ENCODE measurements at regions not wholly inside any gene's neighbourhood (a gene's known extent, or its start where the extent isn't known, plus 50 kb on each side); places are given as distances from the start of the nearest gene placed in this dataset.

- ChIA-PET CTCF (ENCODE audit: partially characterized antibody) (interaction anchor here (0.6 to 1.7 kb wide), 5 partner anchors 15 to 840 kb away, joined by 3 to 5 read pairs (median 3); no protein-coding TSS in a partner anchor), POLR2A (ENCODE audit: partially characterized antibody) (interaction anchor here (1.5 kb wide), 1 partner anchor 18 kb away, joined by 3 read pairs; no protein-coding TSS in a partner anchor)
- H3K23ac ChIP-seq (ENCODE audit: insufficient read length) = no peak overlapping the region
- no peak overlapping the region for H3K4me2 ChIP-seq (ENCODE audit: insufficient read depth in 1 of 2, low read depth in 2 of 2, low read length in 2 of 2)
- no peak overlapping the region for H2BK20ac ChIP-seq (ENCODE audit: low read length)
- no peak overlapping the region for H2BK5ac ChIP-seq (ENCODE audit: low read depth, low read length)
- H2BK120ac ChIP-seq (replicated peaks; ENCODE audit: low read depth, low read length) = no peak overlapping the region
- no peak overlapping the region for H2BK12ac ChIP-seq (ENCODE audit: low read depth, low read length)
- H3K79me2 ChIP-seq (ENCODE audit: control insufficient read depth in 1 of 2, insufficient read depth in 2 of 2, low read length in 2 of 2) = no peaks in the 10 kb centered on the region
- no peaks in the 10 kb centered on the region for H3K23me2 ChIP-seq (ENCODE audit: low read depth, low read length)
- no peak overlapping the region for H3K14ac ChIP-seq (ENCODE audit: insufficient read length)
- H2AFZ ChIP-seq (ENCODE audit: low read length) = no peak overlapping the region
- H4K20me1 ChIP-seq (replicated peaks in 1 of 2; ENCODE audit: control insufficient read depth in 1 of 2, insufficient read depth in 2 of 2, low read length in 2 of 2) = no peaks in the 10 kb centered on the region
- H3K27ac ChIP-seq (ENCODE audit: low read depth, low read length) = no peak overlapping the region
- H3K4ac ChIP-seq (replicated peaks; ENCODE audit: insufficient read length, low read depth, low read length) = no peak overlapping the region
- H3K9me3 ChIP-seq (ENCODE audit: insufficient read depth in 2 of 2, low read depth in 1 of 2, low read length in 1 of 2) = no peaks in the 10 kb centered on the region
- H3K9ac ChIP-seq (replicated peaks in 1 of 4; ENCODE audit: extremely low read depth in 1 of 4, low read depth in 3 of 4, low read length in 3 of 4) = no peak overlapping the region
- no peaks in the 10 kb centered on the region for H3K4me1 ChIP-seq (replicated peaks in 1 of 4; ENCODE audit: control insufficient read depth in 3 of 4, insufficient read depth in 4 of 4, low read length in 3 of 4)
- no peaks in the 10 kb centered on the region for H3K27me3 ChIP-seq (replicated peaks in 1 of 4; ENCODE audit: control insufficient read depth in 3 of 4, extremely low read depth in 1 of 4, insufficient read depth in 3 of 4, low read length in 3 of 4)
- no peak overlapping the region for H4K5ac ChIP-seq (ENCODE audit: insufficient read length, low read depth, low read length)
- no peaks in the 10 kb centered on the region for H3K36me3 ChIP-seq (ENCODE audit: control insufficient read depth in 2 of 4, insufficient read depth in 4 of 4, low read length in 3 of 4)
- TF ChIP-seq POU5F1 (IDR thresholded peaks at IDR 0.05; ENCODE audit: low read depth, low read length) = no peak
- TF ChIP-seq NRF1 (IDR thresholded peaks at IDR 0.05; ENCODE audit: low read depth, low read length) = no peak
- TF ChIP-seq EP300 (IDR thresholded peaks at IDR 0.05; ENCODE audit: borderline replicate concordance in 1 of 2, low read depth in 2 of 2, low read length in 2 of 2) = no peak
- no peak for TF ChIP-seq FOSL1 (IDR thresholded peaks at IDR 0.05; ENCODE audit: insufficient read depth, low read depth, low read length)
- TF ChIP-seq ZNF274 (IDR thresholded peaks at IDR 0.05; ENCODE audit: borderline replicate concordance, extremely low read depth, low read length) = no peak
- FAIRE-seq (no peak), DNase-seq (ENCODE audit: low read depth in 1 of 2, low spot score in 2 of 2) (no peak)
- no peak overlapping the region for H4K8ac ChIP-seq (ENCODE audit: extremely low read depth, insufficient read depth, low read length)
- H3K4me3 ChIP-seq (ENCODE audit: extremely low read depth in 1 of 4, insufficient read depth in 2 of 4, low read depth in 3 of 4, low read length in 4 of 4) = no peak overlapping the region
- no peak overlapping the region for H2AK5ac ChIP-seq (ENCODE audit: low read depth, low read length)
- no peak overlapping the region for H3K56ac ChIP-seq (replicated peaks; ENCODE audit: insufficient read length, low read depth, low read length)
- no peak overlapping the region for H3K18ac ChIP-seq (ENCODE audit: extremely low read depth, low read length)
- 100% methylated on average over 3 of the region's 3 CpGs; no CpG with 5 or more reads in 1 of the 2 experiments for WGBS, 2 experiments (ENCODE audit: extremely low coverage in 1 of 2, insufficient coverage in 1 of 2, insufficient read length in 1 of 2, insufficient replicate concordance in 2 of 2, low coverage in 1 of 2, low lambda C conversion rate in 2 of 2, missing lambda C conversion rate in 1 of 2)
- no peak overlapping the region for H2BK15ac ChIP-seq (ENCODE audit: low read length)
- H4K91ac ChIP-seq (replicated peaks; ENCODE audit: insufficient read length, low read length) = no peak overlapping the region
- no peaks in the 10 kb centered on the region for H3K79me1 ChIP-seq (ENCODE audit: low read depth, low read length)
These were observed 102.6 kb downstream of the TMEM100 start for GRCh38 chr17:55620023-55620422.

All from H1 (cell line).